GM21717 (cell line): ENCODE measurements at regions not wholly inside any gene's neighbourhood (a gene's known extent, or its start where the extent isn't known, plus 50 kb on each side); places are given as distances from the start of the nearest gene placed in this dataset.
"Not testable (repeated sequence)": the region's sequence is repeated elsewhere in the genome, so short reads cannot be mapped to it uniquely, and the experiment has no call there.

Experiments
- ATAC-seq: cut with Tn5 transposase; IDR thresholded peaks from one replicate; pipeline ENCODE4 v1.9.1; 2021; ENCODE audit warnings: mild to moderate bottlenecking, moderate library complexity; ENCODE audit not compliant: unreplicated experiment

GRCh38 chr2:88913280-88913679 lies 221.8 kb downstream of the RPIA start:
- no peak for ATAC-seq

- ATAC-seq = no peak
These were observed 227.7 kb downstream of the RPIA start for GRCh38 chr2:88919087-88919738.

DNA sequence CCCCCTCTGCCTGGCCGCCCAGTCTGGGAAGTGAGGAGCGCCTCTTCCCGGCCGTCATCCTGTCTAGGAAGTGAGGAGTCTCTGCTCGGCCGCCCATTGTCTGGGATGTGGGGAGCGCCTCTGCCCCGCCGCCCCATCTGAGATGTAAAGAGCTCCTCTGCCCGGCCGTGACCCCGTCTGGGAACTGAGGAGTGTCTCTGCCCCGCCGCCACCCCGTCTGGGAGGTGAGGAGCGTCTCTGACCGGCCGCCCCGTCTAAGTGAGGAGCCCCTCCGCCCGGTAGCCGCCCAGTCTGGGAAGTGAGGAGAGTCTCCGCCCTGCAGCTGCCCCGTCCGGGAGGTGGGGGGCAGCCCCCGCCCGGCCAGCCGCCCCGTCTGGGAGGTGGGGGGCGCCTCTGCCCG lies 228.9 kb downstream of the RPIA start:
- ATAC-seq = not testable (repeated sequence)

DNA sequence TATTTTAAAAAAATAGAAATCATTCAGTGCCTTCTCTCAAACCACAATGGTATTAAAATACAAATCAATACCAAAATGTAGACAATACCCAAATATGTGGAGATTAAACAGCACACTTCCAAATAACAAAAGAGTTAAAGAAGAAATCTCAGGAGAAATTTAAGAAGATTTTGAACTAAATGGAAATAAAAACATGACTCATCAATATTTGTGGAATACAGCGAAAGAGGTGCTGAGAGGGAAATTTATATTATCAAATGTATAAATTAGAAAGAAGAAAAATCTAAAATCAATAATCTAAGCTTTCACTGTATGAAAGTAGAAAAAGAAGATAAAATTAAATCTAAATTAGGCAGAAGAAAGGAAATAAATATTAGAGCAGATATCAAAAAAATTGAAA lies 233.1 kb downstream of the RPIA start:
- ATAC-seq = no peak

DNA sequence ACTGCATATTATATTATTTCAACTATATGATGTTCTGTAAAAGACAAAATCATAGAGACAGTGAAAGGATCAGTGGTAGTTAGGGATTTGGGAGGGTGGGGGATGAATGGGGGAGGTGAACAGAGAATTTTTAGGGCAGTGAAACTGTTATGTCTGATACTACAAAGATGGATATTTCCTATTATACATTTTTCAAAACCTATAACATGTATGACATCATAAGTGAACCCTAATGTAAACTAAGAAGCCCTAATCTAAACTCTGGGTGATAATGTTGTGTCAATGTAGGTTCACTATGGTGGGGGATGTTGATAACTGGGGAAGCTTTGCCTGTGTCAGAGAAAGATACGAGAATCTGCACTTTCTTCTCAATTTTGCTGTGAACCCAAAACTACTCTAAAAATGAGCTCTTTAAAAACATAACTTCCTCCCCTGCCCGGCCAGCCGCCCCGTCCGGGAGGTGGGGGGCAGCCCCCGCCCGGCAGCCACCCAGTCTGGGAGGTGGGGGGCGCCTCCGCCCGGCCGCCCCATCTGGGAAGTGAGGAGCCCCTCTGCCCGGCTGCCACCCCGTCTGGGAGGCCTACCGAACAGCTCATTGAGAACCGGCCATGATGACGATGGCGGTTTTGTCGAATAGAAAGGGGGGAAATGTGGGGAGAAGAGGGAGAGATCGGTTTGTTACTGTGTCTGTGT lies 234.4 kb downstream of the RPIA start:
- no peak for ATAC-seq

- no peak for ATAC-seq
These were observed 235.7 kb downstream of the RPIA start for GRCh38 chr2:88927128-88927527.

- ATAC-seq = no peak
These were observed 239.2 kb downstream of the RPIA start for GRCh38 chr2:88930659-88931058.

- no peak for ATAC-seq
These were observed 241.2 kb downstream of the RPIA start for GRCh38 chr2:88932686-88933085.

- no peak for ATAC-seq
These were observed 241.6 kb downstream of the RPIA start for GRCh38 chr2:88933091-88933490.

DNA sequence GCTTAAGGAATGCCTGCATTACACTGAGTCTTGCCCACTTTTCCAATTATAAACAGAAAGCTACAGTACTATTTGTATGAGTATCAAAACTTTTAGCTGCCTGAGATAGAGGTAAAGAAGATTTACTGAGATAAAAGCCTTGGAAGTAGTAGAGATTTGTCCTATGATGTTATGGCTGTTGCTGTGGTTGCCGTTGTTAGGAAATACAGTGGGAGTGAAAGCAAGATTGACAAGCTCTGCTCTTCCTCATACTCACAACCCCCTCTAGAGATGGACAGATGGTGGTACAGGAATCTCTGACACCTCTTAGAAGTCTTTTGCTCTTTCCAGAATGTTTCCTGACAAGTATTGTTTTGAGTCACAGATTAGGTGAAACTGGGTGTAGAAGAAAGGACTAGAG lies 242.5 kb downstream of the RPIA start:
- no peak for ATAC-seq

GRCh38 chr2:88941178-88941577 lies 249.7 kb downstream of the RPIA start:
- not testable (repeated sequence) for ATAC-seq

DNA sequence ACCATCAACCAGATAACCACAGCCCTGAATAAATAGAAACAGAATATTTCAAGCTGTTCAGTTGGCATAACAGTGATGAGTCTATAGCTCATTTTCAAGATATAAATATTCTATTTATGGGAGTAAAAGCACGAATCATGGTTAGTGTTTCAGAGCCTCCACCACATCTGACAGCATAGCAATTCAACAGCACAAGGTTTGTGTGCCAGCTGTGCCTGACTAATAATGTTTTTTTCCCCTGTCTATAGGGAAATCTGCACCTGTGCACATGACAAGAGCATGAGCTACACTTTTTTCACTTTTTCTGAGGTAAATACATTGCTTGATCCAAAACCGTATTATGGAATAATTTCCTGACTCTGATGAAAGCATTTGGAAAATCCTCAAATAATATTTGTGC lies 251.3 kb downstream of the RPIA start:
- ATAC-seq = no peak

GRCh38 chr2:88949336-88949735 lies 257.9 kb downstream of the RPIA start:
- no peak for ATAC-seq

DNA sequence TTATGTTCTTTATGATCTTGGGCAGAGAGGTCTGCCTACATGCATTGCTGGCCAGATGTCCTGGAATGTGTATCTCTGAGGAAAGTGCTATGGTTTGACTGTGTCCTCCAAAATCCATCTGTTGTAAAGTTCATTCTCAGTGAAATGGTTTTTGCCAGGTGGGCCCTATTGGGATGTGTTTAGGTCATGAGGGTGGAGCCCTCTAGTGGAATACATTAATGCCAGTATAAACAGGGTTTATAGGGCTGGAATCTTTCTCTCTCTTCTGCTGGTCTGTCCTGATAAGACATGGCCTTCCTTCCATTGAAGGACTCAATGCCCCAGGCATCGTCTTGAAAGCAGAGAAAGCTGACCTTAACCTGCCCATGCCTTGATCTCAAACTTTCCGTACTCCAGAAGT lies 258.5 kb downstream of the RPIA start:
- ATAC-seq = no peak

DNA sequence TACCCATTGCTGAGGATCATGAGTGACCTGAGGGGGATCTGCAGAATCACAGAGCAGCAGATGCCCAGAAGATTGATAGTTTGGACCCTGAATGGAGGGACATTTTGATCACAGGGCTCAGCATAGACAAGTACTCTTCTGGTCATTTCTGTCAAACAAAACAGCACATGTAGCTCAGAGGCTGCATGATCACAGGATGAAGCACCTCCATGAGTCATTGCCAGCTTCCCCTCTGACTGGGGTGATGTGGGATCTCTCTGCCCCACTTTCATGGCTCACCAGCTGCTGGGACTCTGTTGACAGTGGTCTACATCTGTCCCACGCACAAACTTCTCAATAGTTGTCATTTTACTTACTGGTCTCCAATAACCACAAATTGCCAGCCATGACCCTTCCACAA lies 264.1 kb downstream of the RPIA start:
- no peak for ATAC-seq

DNA sequence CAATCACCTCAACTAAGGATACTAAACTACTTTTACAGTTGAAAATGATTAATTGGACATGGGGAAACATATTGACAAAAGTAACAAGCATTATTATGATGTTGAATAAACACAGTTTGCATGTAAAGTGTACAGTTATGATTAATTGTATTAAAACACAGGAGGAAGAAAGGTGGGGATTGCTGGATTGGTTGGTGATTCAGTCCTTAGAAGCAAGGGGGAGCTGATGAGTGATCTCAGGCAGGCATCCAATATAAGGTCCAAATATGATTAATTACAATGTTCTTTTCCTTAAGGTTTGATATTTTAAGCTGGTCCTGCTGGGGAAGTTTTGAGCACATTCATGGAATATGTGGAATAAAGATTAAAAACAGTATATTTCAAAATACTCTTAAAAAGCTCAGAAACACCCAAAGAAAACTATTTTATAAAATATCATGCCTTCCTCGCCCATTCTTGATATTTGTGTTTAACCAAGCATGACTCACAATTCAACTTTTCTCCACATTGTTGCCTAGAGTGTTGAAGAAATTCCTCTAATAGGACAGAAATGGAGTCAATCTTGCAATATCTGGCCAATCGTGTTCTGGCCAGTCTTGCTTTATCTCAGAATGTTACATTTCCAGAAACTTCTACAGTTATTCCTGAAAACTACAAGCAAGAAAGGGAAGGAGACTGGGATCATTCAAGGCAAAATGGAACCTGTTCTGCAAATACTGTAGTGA lies 268.2 kb downstream of the RPIA start:
- no peak for ATAC-seq

DNA sequence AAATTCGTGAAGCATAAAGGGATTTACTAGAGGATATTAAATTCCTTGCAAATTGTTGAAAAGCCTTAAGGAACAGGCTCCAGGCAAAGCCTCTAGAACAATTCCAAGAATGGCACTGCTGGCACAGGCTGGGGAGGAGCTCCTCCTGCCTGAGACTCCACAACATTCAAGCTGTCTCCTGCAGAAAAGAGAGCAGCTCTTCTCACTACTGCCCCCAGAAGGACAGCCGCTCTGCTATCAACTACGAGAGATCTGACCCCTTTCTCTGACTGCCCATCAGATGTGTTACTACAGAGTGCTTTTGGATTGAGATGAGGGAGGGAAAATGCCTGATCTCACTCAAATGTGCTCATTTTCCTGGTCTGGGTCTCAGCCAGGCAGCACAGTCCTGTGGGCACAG lies 269.9 kb downstream of the RPIA start:
- ATAC-seq = not testable (repeated sequence)

DNA sequence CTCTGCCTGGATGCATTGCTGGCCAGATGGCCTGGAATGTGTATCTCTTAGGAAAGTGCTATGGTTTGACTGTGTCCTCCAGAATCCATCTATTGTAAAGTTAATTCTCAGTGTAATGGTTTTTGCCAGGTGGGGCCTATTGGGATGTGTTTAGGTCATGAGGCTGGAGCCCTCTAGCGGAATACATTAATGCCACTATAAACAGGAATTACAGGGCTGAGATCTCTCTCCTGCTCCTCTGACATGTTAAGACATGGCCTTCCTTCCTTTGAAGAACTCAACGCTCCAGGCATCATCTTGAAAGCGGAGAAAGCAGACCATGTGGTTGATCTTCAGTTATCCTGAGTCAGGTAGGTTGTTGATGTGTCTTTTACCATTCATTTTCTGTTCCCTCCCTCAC lies 276.4 kb downstream of the RPIA start:
- ATAC-seq = no peak

- not testable (repeated sequence) for ATAC-seq
These were observed 286.5 kb downstream of the RPIA start for GRCh38 chr2:88978011-88978410.

DNA sequence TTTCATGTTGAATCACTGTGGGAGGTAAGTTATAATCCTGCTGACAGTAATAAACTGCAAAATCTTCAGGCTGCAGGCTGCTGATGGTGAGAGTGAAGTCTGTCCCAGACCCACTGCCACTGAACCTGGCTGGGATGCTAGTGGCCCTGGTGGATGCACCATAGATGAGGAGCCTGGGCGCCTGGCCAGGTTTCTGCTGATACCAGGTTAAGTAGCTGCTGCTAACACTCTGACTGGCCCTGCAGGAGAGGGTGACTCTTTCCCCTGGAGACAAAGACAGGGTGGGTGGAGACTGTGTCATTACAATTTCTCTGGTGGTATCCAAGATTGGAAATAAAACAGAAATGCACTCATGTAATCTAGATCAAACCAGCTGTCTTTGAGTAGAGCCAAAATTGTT lies 287.0 kb downstream of the RPIA start:
- not testable (repeated sequence) for ATAC-seq

DNA sequence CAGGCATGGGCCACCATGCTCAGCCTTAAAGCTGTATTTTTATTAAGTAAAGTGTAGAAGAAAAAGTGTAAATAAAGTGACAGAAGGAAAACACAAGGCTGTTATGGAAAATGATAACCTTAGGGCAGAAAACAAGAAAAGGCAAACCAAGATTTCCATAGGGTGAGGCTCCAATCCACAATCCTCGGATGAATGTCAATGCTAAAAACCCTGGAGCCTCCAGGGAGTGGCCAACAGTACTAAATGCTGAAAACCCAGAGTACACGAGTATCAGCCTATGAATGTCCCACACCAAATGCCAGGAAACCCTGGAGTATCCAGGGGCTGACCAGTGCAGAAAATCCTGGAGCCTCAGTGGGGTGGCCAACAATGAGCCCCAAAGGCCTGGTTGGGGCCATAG lies 292.6 kb downstream of the RPIA start:
- ATAC-seq = not testable (repeated sequence)

GRCh38 chr2:88986721-88987330 lies 295.4 kb downstream of the RPIA start:
- not testable (repeated sequence) for ATAC-seq
